Hepatocyte (in vitro differentiated cells): ENCODE measurements at regions not wholly inside any gene's neighbourhood (a gene's known extent, or its start where the extent isn't known, plus 50 kb on each side); places are given as distances from the start of the nearest gene placed in this dataset.

ENCODE experiments used
- DNase-seq: peaks from one replicate; pipeline ENCODE4 v3.0.0-alpha.2; 2016; ENCODE audit warnings: low spot score
- H2AFZ ChIP-seq: fragments of 200-600 bp; sonication (generic); 2 replicates; pipeline ENCODE4 v1.6.0; 2016; ENCODE audit warnings: antibody characterized with exemption, mild to moderate bottlenecking
- H3K27ac ChIP-seq: fragments of 200-600 bp; sonication (generic); 2 replicates; pipeline ENCODE4 v1.5.1; 2016; ENCODE audit warnings: mild to moderate bottlenecking
- H3K27me3 ChIP-seq: fragments of 200-600 bp; sonication (generic); 2 replicates; pipeline ENCODE4 v1.6.1; 2016
- H3K36me3 ChIP-seq: fragments of 200-600 bp; sonication (generic); replicated peaks from 2 replicates; pipeline ENCODE4 v1.5.1; 2016; ENCODE audit warnings: low read depth; ENCODE audit not compliant: insufficient read depth
- H3K4me1 ChIP-seq: fragments of 200-600 bp; sonication (generic); 2 replicates; pipeline ENCODE4 v1.5.1; 2016; ENCODE audit warnings: mild to moderate bottlenecking, moderate library complexity; ENCODE audit not compliant: insufficient read depth
- H3K4me2 ChIP-seq: fragments of 200-600 bp; sonication (generic); 2 replicates; pipeline ENCODE4 v1.6.0; 2016
- H3K4me3 ChIP-seq: fragments of 200-600 bp; sonication (generic); 2 replicates; pipeline ENCODE4 v1.5.1; 2016; ENCODE audit warnings: mild to moderate bottlenecking
- H3K79me2 ChIP-seq: fragments of 200-600 bp; sonication (generic); 2 replicates; pipeline ENCODE4 v1.6.0; 2017; ENCODE audit warnings: mild to moderate bottlenecking
- H3K9me2 ChIP-seq: fragments of 200-600 bp; sonication (generic); replicated peaks from 2 replicates; pipeline ENCODE4 v1.6.0; 2017; ENCODE audit warnings: mild to moderate bottlenecking; ENCODE audit not compliant: insufficient read depth
- H3K9me3 ChIP-seq: fragments of 200-600 bp; sonication (generic); 2 replicates; pipeline ENCODE4 v1.5.1; 2016; ENCODE audit warnings: low read depth, mild to moderate bottlenecking
- H4K20me1 ChIP-seq: fragments of 200-600 bp; sonication (generic); 2 replicates; pipeline ENCODE4 v1.6.0; 2016; ENCODE audit warnings: mild to moderate bottlenecking; ENCODE audit not compliant: insufficient read depth, poor library complexity, severe bottlenecking
- CTCF ChIP-seq: fragments of 200-600 bp; sonication (generic); IDR thresholded peaks from 2 replicates; pipeline ENCODE4 v1.5.1; 2016; ENCODE audit warnings: antibody characterized with exemption, mild to moderate bottlenecking; ENCODE audit not compliant: poor library complexity
- EZH2 ChIP-seq: fragments of 200-600 bp; sonication (generic); IDR thresholded peaks from 2 replicates; pipeline ENCODE4 v1.6.1; 2016; ENCODE audit warnings: antibody characterized with exemption, mild to moderate bottlenecking, borderline replicate concordance
- EZH2phosphoT487 ChIP-seq: fragments of 200-600 bp; sonication (generic); IDR thresholded peaks from one replicate; pipeline ENCODE4 v1.6.1; 2018; ENCODE audit warnings: antibody characterized with exemption, mild to moderate bottlenecking, low read depth, moderate library complexity; ENCODE audit not compliant: unreplicated experiment, severe bottlenecking
- WGBS: methylation state at CpG from one replicate; pipeline ENCODE4 v1.1.6; 2016; ENCODE audit warnings: low lambda C conversion rate; ENCODE audit errors: missing lambda C conversion rate; 5-methylcytosine and 5-hydroxymethylcytosine counted together

- no peaks in the 10 kb centered on the region for H3K79me2 ChIP-seq
- no peaks in the 10 kb centered on the region for H4K20me1 ChIP-seq
- TF ChIP-seq CTCF (no peak), EZH2phosphoT487 (no peak), EZH2 (no peak)
- H3K4me2 ChIP-seq, result no peak overlapping the region
- no peaks in the 10 kb centered on the region for H3K36me3 ChIP-seq
- H3K4me3 ChIP-seq, result no peak overlapping the region
- no peaks in the 10 kb centered on the region for H3K27me3 ChIP-seq
- H3K9me3 ChIP-seq, result no peaks in the 10 kb centered on the region
- peaks cover 25% of the 10 kb centered on the region for H3K4me1 ChIP-seq
- DNase-seq, result no peak
- no peaks in the 10 kb centered on the region for H3K9me2 ChIP-seq
- 42% methylated on average over 2 of the region's 2 CpGs for WGBS
- no peak overlapping the region for H2AFZ ChIP-seq
- peak overlapping the region; percentile 70 for H3K27ac ChIP-seq
These were observed 411.6 kb upstream of the TCF4 start for GRCh38 chr18:55999641-56000040.

GRCh38 chr18:55998801-55999385 lies 410.9 kb upstream of the TCF4 start:
- Histone ChIP-seq H3K4me1 (peaks cover 25% of the 10 kb centered on the region), H3K27ac (peak overlapping the region; percentile 70)
- 93% methylated on average over 4 of the region's 4 CpGs for WGBS

GRCh38 chr18:55998071-55998522 lies 410.1 kb upstream of the TCF4 start:
- peak overlapping the region; percentile 32 for H2AFZ ChIP-seq
- H3K9me2 ChIP-seq, result no peaks in the 10 kb centered on the region
- H3K4me2 ChIP-seq, result peak overlapping the region; percentile 58
- H3K4me1 ChIP-seq, result peaks cover 25% of the 10 kb centered on the region
- peak overlapping the region; percentile 70 for H3K27ac ChIP-seq
- no peaks in the 10 kb centered on the region for H4K20me1 ChIP-seq
- no peaks in the 10 kb centered on the region for H3K79me2 ChIP-seq
- WGBS, result 43% methylated on average over 11 of the region's 11 CpGs
- H3K9me3 ChIP-seq, result no peaks in the 10 kb centered on the region
- no peaks in the 10 kb centered on the region for H3K27me3 ChIP-seq
- TF ChIP-seq EZH2phosphoT487 (no peak), EZH2 (no peak), CTCF (no peak)
- peak; percentile 35 for DNase-seq
- H3K4me3 ChIP-seq, result no peak overlapping the region
- no peaks in the 10 kb centered on the region for H3K36me3 ChIP-seq

More at GRCh38 chr18:55998801-55999385, 410.9 kb upstream of the TCF4 start:
- Histone ChIP-seq H3K9me2 (no peaks in the 10 kb centered on the region), H3K79me2 (no peaks in the 10 kb centered on the region), H3K36me3 (no peaks in the 10 kb centered on the region), H3K4me3 (no peak overlapping the region), H4K20me1 (no peaks in the 10 kb centered on the region), H3K9me3 (no peaks in the 10 kb centered on the region), H3K4me2 (no peak overlapping the region), H2AFZ (no peak overlapping the region), H3K27me3 (no peaks in the 10 kb centered on the region)
- TF ChIP-seq CTCF (no peak), EZH2phosphoT487 (no peak), EZH2 (no peak)
- no peak for DNase-seq

- Histone ChIP-seq H3K4me2 (peak overlapping the region; percentile 58), H3K9me3 (no peaks in the 10 kb centered on the region), H3K36me3 (no peaks in the 10 kb centered on the region), H3K4me3 (no peak overlapping the region), H3K4me1 (peaks cover 25% of the 10 kb centered on the region), H3K27me3 (no peaks in the 10 kb centered on the region), H2AFZ (no peak overlapping the region), H3K27ac (peak overlapping the region; percentile 70), H3K9me2 (no peaks in the 10 kb centered on the region), H3K79me2 (no peaks in the 10 kb centered on the region), H4K20me1 (no peaks in the 10 kb centered on the region)
- WGBS, result 66% methylated on average over 6 of the region's 6 CpGs
- TF ChIP-seq EZH2phosphoT487 (no peak), CTCF (no peak), EZH2 (no peak)
- no peak for DNase-seq
These were observed 409.2 kb upstream of the TCF4 start for GRCh38 chr18:55997151-55997561.
